K562 (cell line): ENCODE measurements at regions not wholly inside any gene's neighbourhood (a gene's known extent, or its start where the extent isn't known, plus 50 kb on each side); places are given as distances from the start of the nearest gene placed in this dataset.

Experiments
- COPS2 ChIP-seq: fragments of 450-650 bp; conservative IDR thresholded peaks from 2 replicates; pipeline ENCODE4 v1.6.1; 2016; ENCODE audit warnings: mild to moderate bottlenecking, moderate library complexity
- PHTF2 ChIP-seq: fragments of 250-450 bp; sonication (Bioruptor Pico); IDR thresholded peaks from 2 replicates; pipeline ENCODE4 v1.5.0; 2021; ENCODE audit warnings: mild to moderate bottlenecking
- RBFOX2 ChIP-seq: fragments of 200-400 bp; formaldehyde crosslinking; IDR thresholded peaks from 2 replicates; pipeline ENCODE4 v1.6.1; 2017; ENCODE audit warnings: low read depth, mild to moderate bottlenecking, low read length, moderate library complexity
- RHOXF2B ChIP-seq: fragments of 250-450 bp; sonication (Bioruptor Pico); conservative IDR thresholded peaks from 2 replicates; pipeline ENCODE4 v1.5.1; 2021
- ZNF263 ChIP-seq: sonication (generic); formaldehyde crosslinking; IDR thresholded peaks from 2 replicates; pipeline ENCODE4 v1.8.0; 2022; ENCODE audit warnings: mild to moderate bottlenecking, missing genetic modification reagents, borderline replicate concordance
- TF ChIP-seq, protein P1 (sequence below), 3 experiments: IDR thresholded peaks in 2 of 3; conservative IDR thresholded peaks in 1 of 3; 2 replicates each; pipeline ENCODE4 v1.5.1; 2011 to 2012; ENCODE audit warnings: low read length in 3 of 3, mild to moderate bottlenecking in 3 of 3, control low read depth in 2 of 3, improper control_type of control experiment in 1 of 3, inconsistent platforms in 1 of 3, low read depth in 1 of 3, mixed read lengths in 1 of 3, moderate library complexity in 1 of 3; ENCODE audit not compliant: insufficient read depth in 2 of 3

DNA sequence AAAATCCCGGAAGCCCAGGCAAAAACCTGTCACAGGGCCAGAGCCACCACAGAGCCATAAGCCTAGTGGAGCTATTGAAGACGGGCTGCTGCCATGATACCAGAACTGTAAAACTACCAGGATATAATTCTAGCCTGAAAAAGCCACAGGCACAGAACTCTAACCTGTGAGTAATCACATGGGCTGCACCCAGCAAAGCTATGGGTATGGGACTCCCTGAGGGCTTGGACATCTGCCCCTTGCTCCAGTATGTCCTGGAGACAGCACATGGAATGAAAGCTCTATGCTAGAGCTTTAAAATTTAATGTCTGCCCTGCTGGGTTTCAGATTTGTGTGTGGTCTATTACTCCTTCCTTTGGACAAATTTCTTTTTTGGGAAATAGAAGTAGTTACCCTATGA is 2183.6 kb upstream of the CELF4 start:
- TF ChIP-seq ZNF263 (CRISPR knock-in tag) (no peak), COPS2 (no peak), RHOXF2B (CRISPR knock-in tag) (no peak), RBFOX2 (no peak), PHTF2 (CRISPR knock-in tag) (no peak)
- TF ChIP-seq, protein P1, sequence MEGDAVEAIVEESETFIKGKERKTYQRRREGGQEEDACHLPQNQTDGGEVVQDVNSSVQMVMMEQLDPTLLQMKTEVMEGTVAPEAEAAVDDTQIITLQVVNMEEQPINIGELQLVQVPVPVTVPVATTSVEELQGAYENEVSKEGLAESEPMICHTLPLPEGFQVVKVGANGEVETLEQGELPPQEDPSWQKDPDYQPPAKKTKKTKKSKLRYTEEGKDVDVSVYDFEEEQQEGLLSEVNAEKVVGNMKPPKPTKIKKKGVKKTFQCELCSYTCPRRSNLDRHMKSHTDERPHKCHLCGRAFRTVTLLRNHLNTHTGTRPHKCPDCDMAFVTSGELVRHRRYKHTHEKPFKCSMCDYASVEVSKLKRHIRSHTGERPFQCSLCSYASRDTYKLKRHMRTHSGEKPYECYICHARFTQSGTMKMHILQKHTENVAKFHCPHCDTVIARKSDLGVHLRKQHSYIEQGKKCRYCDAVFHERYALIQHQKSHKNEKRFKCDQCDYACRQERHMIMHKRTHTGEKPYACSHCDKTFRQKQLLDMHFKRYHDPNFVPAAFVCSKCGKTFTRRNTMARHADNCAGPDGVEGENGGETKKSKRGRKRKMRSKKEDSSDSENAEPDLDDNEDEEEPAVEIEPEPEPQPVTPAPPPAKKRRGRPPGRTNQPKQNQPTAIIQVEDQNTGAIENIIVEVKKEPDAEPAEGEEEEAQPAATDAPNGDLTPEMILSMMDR (IDR thresholded peaks at IDR 0.05 in 2 of 3, conservative IDR thresholded peaks at IDR 0.05 in 1 of 3; ENCODE audit: insufficient read depth in 2 of 3, low read depth in 1 of 3, low read length in 3 of 3): no peak
